ENCODE measurements at regions not wholly inside any gene's neighbourhood (a gene's known extent, or its start where the extent isn't known, plus 50 kb on each side); places are given as distances from the start of the nearest gene placed in this dataset.

DNA sequence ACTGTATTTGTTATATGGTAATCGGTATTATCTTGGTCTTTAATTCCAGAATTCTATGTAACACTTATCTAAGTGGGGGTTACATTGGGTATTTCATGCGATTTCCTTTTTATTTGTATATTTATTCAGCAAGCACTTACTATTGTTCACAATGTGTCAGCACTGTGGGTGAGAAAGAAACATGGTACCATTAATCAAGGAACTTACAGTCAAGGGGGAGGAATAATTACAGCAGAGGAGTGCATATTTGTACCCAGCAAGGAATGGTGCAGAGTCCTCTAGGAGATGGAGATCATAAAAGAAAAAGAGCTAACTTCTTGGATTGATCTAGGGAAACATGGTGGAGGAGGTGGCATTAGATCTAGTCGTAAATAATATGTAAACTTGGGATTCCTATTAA is 117.0 kb upstream of the KCNJ16 start:
- Mint-ChIP-seq H3K36me3 (ENCODE audit: unreplicated experiment) (no peaks in the 10 kb centered on the region), H3K4me1 (ENCODE audit: unreplicated experiment) (peaks cover 18% of the 10 kb centered on the region), H3K9me3 (ENCODE audit: unreplicated experiment) (no peaks in the 10 kb centered on the region), H3K27me3 (ENCODE audit: unreplicated experiment) (peaks cover 10% of the 10 kb centered on the region), H3K4me3 (ENCODE audit: unreplicated experiment) (no peak overlapping the region), H3K27ac (ENCODE audit: unreplicated experiment) (no peak overlapping the region)
- TF ChIP-seq, protein P1, sequence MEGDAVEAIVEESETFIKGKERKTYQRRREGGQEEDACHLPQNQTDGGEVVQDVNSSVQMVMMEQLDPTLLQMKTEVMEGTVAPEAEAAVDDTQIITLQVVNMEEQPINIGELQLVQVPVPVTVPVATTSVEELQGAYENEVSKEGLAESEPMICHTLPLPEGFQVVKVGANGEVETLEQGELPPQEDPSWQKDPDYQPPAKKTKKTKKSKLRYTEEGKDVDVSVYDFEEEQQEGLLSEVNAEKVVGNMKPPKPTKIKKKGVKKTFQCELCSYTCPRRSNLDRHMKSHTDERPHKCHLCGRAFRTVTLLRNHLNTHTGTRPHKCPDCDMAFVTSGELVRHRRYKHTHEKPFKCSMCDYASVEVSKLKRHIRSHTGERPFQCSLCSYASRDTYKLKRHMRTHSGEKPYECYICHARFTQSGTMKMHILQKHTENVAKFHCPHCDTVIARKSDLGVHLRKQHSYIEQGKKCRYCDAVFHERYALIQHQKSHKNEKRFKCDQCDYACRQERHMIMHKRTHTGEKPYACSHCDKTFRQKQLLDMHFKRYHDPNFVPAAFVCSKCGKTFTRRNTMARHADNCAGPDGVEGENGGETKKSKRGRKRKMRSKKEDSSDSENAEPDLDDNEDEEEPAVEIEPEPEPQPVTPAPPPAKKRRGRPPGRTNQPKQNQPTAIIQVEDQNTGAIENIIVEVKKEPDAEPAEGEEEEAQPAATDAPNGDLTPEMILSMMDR (IDR thresholded peaks at IDR 0.05), result no peak
- no peak for DNase-seq (ENCODE audit: extremely low spot score, unreplicated experiment)

DNA sequence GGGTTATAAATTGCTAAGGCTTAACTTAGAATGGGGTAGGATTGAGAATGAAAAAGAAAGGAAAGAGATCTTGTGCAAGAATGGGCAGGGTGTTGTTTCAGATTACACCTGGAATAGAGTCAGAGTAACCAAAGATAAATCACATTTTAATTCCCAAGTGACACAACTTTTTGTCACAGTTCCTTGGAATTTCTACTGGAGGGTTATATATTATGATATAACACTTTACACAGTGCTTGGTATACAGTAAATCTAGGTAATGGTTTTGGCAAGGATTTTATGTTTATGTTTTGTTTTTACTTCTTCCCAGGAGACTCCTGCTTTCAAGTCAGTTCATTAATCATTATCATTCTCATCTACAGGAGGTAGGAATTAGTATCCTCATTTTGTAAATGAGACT is 115.7 kb upstream of the KCNJ16 start:
- Mint-ChIP-seq H3K4me3 (ENCODE audit: unreplicated experiment) (no peak overlapping the region), H3K4me1 (ENCODE audit: unreplicated experiment) (peaks cover 16% of the 10 kb centered on the region), H3K27me3 (ENCODE audit: unreplicated experiment) (peaks cover 10% of the 10 kb centered on the region), H3K9me3 (ENCODE audit: unreplicated experiment) (no peaks in the 10 kb centered on the region), H3K27ac (ENCODE audit: unreplicated experiment) (no peak overlapping the region), H3K36me3 (ENCODE audit: unreplicated experiment) (no peaks in the 10 kb centered on the region)
- TF ChIP-seq, protein P1 (IDR thresholded peaks at IDR 0.05), result no peak
- DNase-seq (ENCODE audit: extremely low spot score, unreplicated experiment), result no peak

DNA sequence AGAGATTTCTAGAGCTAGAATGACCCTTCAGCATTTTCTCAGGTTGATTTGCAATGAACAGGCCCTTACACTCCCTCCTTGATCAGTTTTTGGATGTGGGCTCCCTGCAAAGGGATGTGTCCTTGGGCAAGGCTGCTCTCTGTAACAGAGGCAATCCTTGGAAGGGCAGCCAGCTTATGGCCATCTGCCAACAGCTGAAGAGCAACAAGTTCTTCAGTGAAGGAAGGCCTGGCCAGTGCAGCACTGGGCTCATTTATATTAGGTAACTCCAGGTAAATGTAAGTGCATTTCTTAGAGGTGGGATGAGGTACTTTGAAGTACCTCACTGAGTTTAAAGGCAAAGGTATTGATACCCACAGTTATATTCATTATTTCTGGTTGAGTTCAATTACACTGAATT is 114.3 kb upstream of the KCNJ16 start:
- peaks cover 10% of the 10 kb centered on the region for H3K27me3 Mint-ChIP-seq (ENCODE audit: unreplicated experiment)
- no peaks in the 10 kb centered on the region for H3K36me3 Mint-ChIP-seq (ENCODE audit: unreplicated experiment)
- TF ChIP-seq, protein P1 (IDR thresholded peaks at IDR 0.05), result no peak
- no peak overlapping the region for H3K27ac Mint-ChIP-seq (ENCODE audit: unreplicated experiment)
- H3K4me3 Mint-ChIP-seq (ENCODE audit: unreplicated experiment), result no peak overlapping the region
- H3K9me3 Mint-ChIP-seq (ENCODE audit: unreplicated experiment), result no peaks in the 10 kb centered on the region
- DNase-seq (ENCODE audit: extremely low spot score, unreplicated experiment), result no peak
- peaks cover 16% of the 10 kb centered on the region for H3K4me1 Mint-ChIP-seq (ENCODE audit: unreplicated experiment)

DNA sequence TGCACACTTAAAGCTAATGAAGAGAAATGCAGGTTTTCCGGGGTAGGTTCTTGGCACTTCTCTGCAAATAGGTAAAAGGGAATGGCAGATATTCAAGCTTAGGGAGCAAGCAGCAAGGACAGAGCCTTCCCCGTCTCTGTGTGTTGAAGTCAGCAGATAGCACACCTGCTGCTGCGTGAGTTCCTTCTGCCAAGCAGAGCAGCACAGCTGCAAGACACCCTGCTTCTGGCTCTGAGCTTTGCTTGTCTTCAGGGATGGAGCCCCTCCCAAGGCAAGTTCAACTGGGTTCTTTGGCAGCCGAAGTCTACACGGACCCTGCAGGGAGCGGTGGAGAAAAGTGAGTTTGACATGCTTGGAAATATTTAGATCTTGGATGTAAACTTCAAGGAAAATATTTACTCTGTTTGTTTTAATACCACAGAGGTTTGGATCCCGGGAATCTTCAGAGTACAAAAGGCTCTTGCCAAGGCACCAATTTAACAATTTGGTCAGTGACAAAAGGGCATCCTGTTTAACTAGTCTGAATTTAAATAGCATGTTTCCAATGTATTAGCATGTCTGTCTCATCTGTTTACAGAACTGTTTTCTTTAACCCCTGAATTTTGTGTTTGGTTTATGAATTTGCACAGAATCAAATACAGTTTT is 113.4 kb upstream of the KCNJ16 start:
- Mint-ChIP-seq H3K4me1 (ENCODE audit: unreplicated experiment) (peaks cover 16% of the 10 kb centered on the region), H3K9me3 (ENCODE audit: unreplicated experiment) (peaks cover under 1% of the 10 kb centered on the region), H3K4me3 (ENCODE audit: unreplicated experiment) (no peak overlapping the region), H3K27ac (ENCODE audit: unreplicated experiment) (no peak overlapping the region), H3K36me3 (ENCODE audit: unreplicated experiment) (no peaks in the 10 kb centered on the region), H3K27me3 (ENCODE audit: unreplicated experiment) (peaks cover 10% of the 10 kb centered on the region)
- TF ChIP-seq, protein P1 (IDR thresholded peaks at IDR 0.05), result no peak
- no peak for DNase-seq (ENCODE audit: extremely low spot score, unreplicated experiment)

DNA sequence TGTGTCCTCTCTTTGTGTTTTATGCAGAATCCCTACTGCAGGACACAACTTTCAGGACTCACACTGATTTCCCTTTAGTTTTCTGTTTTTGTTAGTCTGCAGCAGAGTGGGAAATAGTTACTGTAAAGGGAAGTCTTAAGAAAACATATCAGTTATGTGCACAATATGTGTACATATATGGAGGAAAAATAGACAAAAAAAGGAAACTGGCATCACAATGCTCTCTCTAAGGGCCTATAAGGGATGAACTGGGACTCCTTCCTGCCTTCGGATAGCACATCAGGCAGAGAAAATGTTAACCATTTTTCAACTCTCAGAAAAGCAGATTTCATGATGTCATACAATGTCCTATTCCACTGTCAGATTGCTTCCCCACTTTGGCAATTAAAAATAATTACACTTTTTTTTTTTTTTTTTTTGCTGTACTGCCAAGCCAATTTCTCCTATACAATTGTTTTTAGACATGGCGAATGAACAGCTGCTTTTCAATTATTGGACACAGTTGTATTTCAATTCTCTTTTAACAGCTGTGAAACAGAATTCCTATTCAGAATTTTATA is 112.5 kb upstream of the KCNJ16 start:
- peaks cover 5% of the 10 kb centered on the region for H3K9me3 Mint-ChIP-seq (ENCODE audit: unreplicated experiment)
- no peak overlapping the region for H3K4me3 Mint-ChIP-seq (ENCODE audit: unreplicated experiment)
- peaks cover 22% of the 10 kb centered on the region for H3K4me1 Mint-ChIP-seq (ENCODE audit: unreplicated experiment)
- H3K27me3 Mint-ChIP-seq (ENCODE audit: unreplicated experiment), result peaks cover 10% of the 10 kb centered on the region
- no peak for DNase-seq (ENCODE audit: extremely low spot score, unreplicated experiment)
- TF ChIP-seq, protein P1 (IDR thresholded peaks at IDR 0.05), result no peak
- no peaks in the 10 kb centered on the region for H3K36me3 Mint-ChIP-seq (ENCODE audit: unreplicated experiment)
- H3K27ac Mint-ChIP-seq (ENCODE audit: unreplicated experiment), result no peak overlapping the region

All from osteocyte (in vitro differentiated cells).